AG09309 (cell line): ENCODE measurements at regions not wholly inside any gene's neighbourhood (a gene's known extent, or its start where the extent isn't known, plus 50 kb on each side); places are given as distances from the start of the nearest gene placed in this dataset.

Experiments used
- DNase-seq: peaks from one replicate; pipeline ENCODE4 v3.0.0-alpha.2; 2010; ENCODE audit warnings: low read depth
- H3K4me3 ChIP-seq: 2 replicates; pipeline ENCODE4 v1.5.1; 2011; ENCODE audit warnings: mild to moderate bottlenecking, low read depth, low read length, moderate library complexity; ENCODE audit not compliant: control insufficient read depth
- CTCF ChIP-seq: IDR thresholded peaks from 2 replicates; pipeline ENCODE4 v1.5.1; 2011; ENCODE audit warnings: mild to moderate bottlenecking, low read depth, low read length, inconsistent platforms; ENCODE audit not compliant: insufficient read depth, control insufficient read depth; ENCODE audit errors: missing control alignments

GRCh38 chr2:167355821-167356220 lies 467.5 kb downstream of the XIRP2 start:
- DNase-seq: no peak
- no peak overlapping the region for H3K4me3 ChIP-seq
- no peak for TF ChIP-seq CTCF

GRCh38 chr2:167353605-167354280 lies 465.5 kb downstream of the XIRP2 start:
- no peak overlapping the region for H3K4me3 ChIP-seq
- no peak for TF ChIP-seq CTCF
- no peak for DNase-seq

- no peak for DNase-seq
- TF ChIP-seq CTCF: no peak
- no peak overlapping the region for H3K4me3 ChIP-seq
Measured at GRCh38 chr2:167345559-167345958, 457.3 kb downstream of the XIRP2 start.

GRCh38 chr2:167342769-167343168 lies 454.5 kb downstream of the XIRP2 start:
- no peak for TF ChIP-seq CTCF
- DNase-seq: no peak

GRCh38 chr2:167340322-167340721 lies 452.0 kb downstream of the XIRP2 start:
- no peak overlapping the region for H3K4me3 ChIP-seq
- no peak for TF ChIP-seq CTCF
- DNase-seq: no peak

More at GRCh38 chr2:167342769-167343168, 454.5 kb downstream of the XIRP2 start:
- no peak overlapping the region for H3K4me3 ChIP-seq

GRCh38 chr2:167336213-167336612 lies 447.9 kb downstream of the XIRP2 start:
- H3K4me3 ChIP-seq: no peak overlapping the region
- no peak for TF ChIP-seq CTCF
- no peak for DNase-seq
